Transverse colon (tissue), 4 donors: ENCODE measurements at regions not wholly inside any gene's neighbourhood (a gene's known extent, or its start where the extent isn't known, plus 50 kb on each side); places are given as distances from the start of the nearest gene placed in this dataset.

Experiments used
- DNase-seq: peaks from one replicate; pipeline ENCODE4 v3.0.0-alpha.2; 2019
- H3K27ac ChIP-seq, 4 donors: fragments of 200-600 bp; sonication (generic); 2 replicates each; pipeline ENCODE4 v1.5.1; 2016 to 2018; ENCODE audit warnings: inconsistent platforms in 4 of 4
- H3K27me3 ChIP-seq: fragments of 200-600 bp; sonication (generic); 2 replicates; pipeline ENCODE4 v1.5.1; 2017; ENCODE audit warnings: inconsistent platforms
- H3K36me3 ChIP-seq, 4 donors: fragments of 200-600 bp; sonication (generic); 2 replicates each; pipeline ENCODE4 v1.5.1; 2017 to 2019; ENCODE audit warnings: inconsistent platforms in 4 of 4
- H3K4me1 ChIP-seq, 4 donors: fragments of 200-600 bp; sonication (generic); 2 replicates each; pipeline ENCODE4 v1.5.1; 2017 to 2020; ENCODE audit warnings: inconsistent platforms in 4 of 4
- H3K4me3 ChIP-seq, 4 donors: fragments of 200-600 bp; sonication (generic); 1 replicate in 1 of 4; 2 replicates in 3 of 4; pipeline versions ENCODE4 v1.5.1 to v1.6.1; 2017 to 2019; ENCODE audit warnings: inconsistent platforms in 4 of 4
- H3K9me3 ChIP-seq, 2 donors: fragments of 200-600 bp; sonication (generic); 2 replicates each; pipeline ENCODE4 v1.5.1; 2017 to 2019; ENCODE audit warnings: inconsistent platforms in 2 of 2
- EP300 ChIP-seq: sonication (generic); formaldehyde crosslinking; IDR thresholded peaks from one replicate; pipeline ENCODE4 v1.6.1; 2017; ENCODE audit warnings: antibody characterized with exemption, low read depth
- POLR2A ChIP-seq: fragments of 450-650 bp; IDR thresholded peaks from one replicate; pipeline ENCODE4 v1.6.1; 2016; ENCODE audit warnings: antibody characterized with exemption, mild to moderate bottlenecking, moderate library complexity
- POLR2AphosphoS5 ChIP-seq, 3 donors: sonication (generic); formaldehyde crosslinking; IDR thresholded peaks; one replicate each; pipeline ENCODE4 v1.6.1; 2016; ENCODE audit warnings: antibody characterized with exemption in 3 of 3
- WGBS, 2 donors: methylation state at CpG; one replicate each; pipeline ENCODE4 v1.1.5; 2018; ENCODE audit warnings: low coverage in 1 of 2; 5-methylcytosine and 5-hydroxymethylcytosine counted together
- in situ Hi-C, 4 donors: fragments of 200-750 bp; cut with MboI; loops; one replicate each; pipeline versions ENCODE4 v1.15.0 to v1.15.1; 2017; ENCODE audit warnings: low sequenced_read_pairs in 3 of 4, low pct_ligation_motif_present in 1 of 4, low pct_unique_long_range_greater_than_20kb in 1 of 4
- intact Hi-C: fragments of 100-400 bp; cut with DNase I; formaldehyde crosslinking; loops from one replicate; pipeline ENCODE4 v1.15.1; 2023; ENCODE audit warnings: low total_unique reads
- TF ChIP-seq, protein P1 (sequence below), 5 experiments: fragments of 200-600 bp in 3 of 5; fragments of 450-650 bp in 2 of 5; sonication (generic) in 3 of 5; IDR thresholded peaks; 1 replicate in 2 of 5; 2 replicates in 3 of 5; pipeline ENCODE4 v1.5.1; 2016 to 2017; ENCODE audit warnings: antibody characterized with exemption in 5 of 5, inconsistent platforms in 3 of 5, mild to moderate bottlenecking in 2 of 5, moderate library complexity in 1 of 5

DNA sequence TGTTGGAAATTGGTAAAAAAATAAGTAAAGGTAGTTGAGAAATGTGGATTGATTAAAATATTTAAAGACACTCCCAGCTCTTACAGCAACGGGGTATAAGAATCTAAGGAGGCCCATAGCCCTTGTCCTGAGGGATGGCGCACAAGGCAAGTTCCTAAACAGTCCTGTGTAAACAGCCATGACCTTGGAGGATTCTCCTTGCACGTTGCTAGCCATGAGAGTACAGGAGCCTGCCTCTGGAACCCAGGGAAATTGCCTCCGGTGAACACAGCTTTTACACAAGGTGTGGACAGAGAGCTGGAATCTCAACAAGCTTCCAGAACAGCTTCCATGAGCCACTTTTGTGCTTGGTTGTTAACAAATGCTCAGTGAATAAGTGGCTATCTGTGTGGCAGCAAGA, 378.2 kb downstream of the FOXO1 start:
- in situ Hi-C loops (no loop called here), intact Hi-C loops (no loop called here)
- Histone ChIP-seq H3K27me3 (no peaks in the 10 kb centered on the region), H3K36me3 (no peaks in the 10 kb centered on the region), H3K27ac (no peak overlapping the region), H3K4me3 (no peak overlapping the region), H3K9me3 (no peaks in the 10 kb centered on the region), H3K4me1 (no peaks in the 10 kb centered on the region)
- 59 to 67% methylated on average over 2 to 4 of the region's 4 CpGs for WGBS, 2 donors
- TF ChIP-seq EP300, result no peak
- TF ChIP-seq, protein P1, sequence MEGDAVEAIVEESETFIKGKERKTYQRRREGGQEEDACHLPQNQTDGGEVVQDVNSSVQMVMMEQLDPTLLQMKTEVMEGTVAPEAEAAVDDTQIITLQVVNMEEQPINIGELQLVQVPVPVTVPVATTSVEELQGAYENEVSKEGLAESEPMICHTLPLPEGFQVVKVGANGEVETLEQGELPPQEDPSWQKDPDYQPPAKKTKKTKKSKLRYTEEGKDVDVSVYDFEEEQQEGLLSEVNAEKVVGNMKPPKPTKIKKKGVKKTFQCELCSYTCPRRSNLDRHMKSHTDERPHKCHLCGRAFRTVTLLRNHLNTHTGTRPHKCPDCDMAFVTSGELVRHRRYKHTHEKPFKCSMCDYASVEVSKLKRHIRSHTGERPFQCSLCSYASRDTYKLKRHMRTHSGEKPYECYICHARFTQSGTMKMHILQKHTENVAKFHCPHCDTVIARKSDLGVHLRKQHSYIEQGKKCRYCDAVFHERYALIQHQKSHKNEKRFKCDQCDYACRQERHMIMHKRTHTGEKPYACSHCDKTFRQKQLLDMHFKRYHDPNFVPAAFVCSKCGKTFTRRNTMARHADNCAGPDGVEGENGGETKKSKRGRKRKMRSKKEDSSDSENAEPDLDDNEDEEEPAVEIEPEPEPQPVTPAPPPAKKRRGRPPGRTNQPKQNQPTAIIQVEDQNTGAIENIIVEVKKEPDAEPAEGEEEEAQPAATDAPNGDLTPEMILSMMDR (IDR thresholded peaks at IDR 0.05), result no peak
- no peak for TF ChIP-seq POLR2A
- no peak for TF ChIP-seq POLR2AphosphoS5 (IDR thresholded peaks at IDR 0.05)
- no peak for DNase-seq

DNA sequence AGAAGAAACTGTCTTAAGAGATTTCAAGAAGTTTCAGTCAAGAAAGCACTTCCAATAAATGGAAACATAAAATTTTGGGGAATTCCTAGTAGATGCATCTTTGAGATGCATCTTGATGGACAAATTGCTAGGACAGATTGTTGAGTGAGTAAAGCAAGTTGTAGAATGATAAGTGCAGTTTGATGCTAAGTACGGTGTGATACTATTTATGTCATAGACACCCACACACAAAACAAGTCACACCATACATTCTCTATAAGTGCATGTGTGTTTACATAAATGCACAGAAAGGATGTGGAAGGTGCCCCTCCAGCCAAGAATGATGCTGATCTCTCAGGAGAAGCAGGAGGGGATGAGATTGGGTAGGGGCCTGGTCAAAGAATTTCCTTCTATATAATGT, 375.7 kb downstream of the FOXO1 start:
- in situ Hi-C loops, result no loop called here
- no peak for DNase-seq
- Histone ChIP-seq H3K4me3 (no peak overlapping the region), H3K4me1 (no peaks in the 10 kb centered on the region), H3K27ac (no peak overlapping the region), H3K27me3 (no peaks in the 10 kb centered on the region), H3K36me3 (no peaks in the 10 kb centered on the region), H3K9me3 (no peaks in the 10 kb centered on the region)
- TF ChIP-seq, protein P1 (IDR thresholded peaks at IDR 0.05), result no peak
- TF ChIP-seq POLR2AphosphoS5 (IDR thresholded peaks at IDR 0.05), result no peak
- TF ChIP-seq POLR2A, result no peak
- TF ChIP-seq EP300, result no peak
- intact Hi-C loops, result no loop called here
- 65 to 100% methylated on average over 1 of the region's 1 CpG for WGBS, 2 donors

DNA sequence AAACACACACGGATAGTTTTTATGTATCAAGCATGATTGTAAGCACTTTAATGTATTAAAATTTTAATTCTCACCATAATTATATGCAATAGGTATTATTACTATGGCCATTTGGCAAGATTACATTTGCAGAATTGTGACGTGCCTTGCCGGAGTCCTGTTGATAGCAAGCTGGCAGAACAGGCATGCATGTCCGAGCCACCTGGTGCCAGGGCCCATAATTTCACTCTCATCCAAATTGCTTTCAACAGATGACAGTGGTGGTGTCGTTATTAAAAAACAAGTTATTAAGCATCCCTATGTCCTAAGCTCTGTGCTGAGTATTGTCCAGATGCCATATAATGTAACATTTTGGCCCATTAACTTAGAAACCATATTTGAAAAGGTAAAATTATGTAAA, 374.3 kb downstream of the FOXO1 start:
- intact Hi-C loops, result no loop called here
- in situ Hi-C loops, result no loop called here
- H3K4me1 ChIP-seq, result no peaks in the 10 kb centered on the region
- TF ChIP-seq, protein P1 (IDR thresholded peaks at IDR 0.05), result no peak
- H3K27ac ChIP-seq, result no peak overlapping the region
- 91 to 98% methylated on average over 5 of the region's 5 CpGs for WGBS, 2 donors
- H3K27me3 ChIP-seq, result no peaks in the 10 kb centered on the region
- peaks cover 0 to 5% of the 10 kb centered on the region in 2 donors for H3K9me3 ChIP-seq
- H3K36me3 ChIP-seq, result no peaks in the 10 kb centered on the region
- no peak overlapping the region for H3K4me3 ChIP-seq
- no peak for DNase-seq

DNA sequence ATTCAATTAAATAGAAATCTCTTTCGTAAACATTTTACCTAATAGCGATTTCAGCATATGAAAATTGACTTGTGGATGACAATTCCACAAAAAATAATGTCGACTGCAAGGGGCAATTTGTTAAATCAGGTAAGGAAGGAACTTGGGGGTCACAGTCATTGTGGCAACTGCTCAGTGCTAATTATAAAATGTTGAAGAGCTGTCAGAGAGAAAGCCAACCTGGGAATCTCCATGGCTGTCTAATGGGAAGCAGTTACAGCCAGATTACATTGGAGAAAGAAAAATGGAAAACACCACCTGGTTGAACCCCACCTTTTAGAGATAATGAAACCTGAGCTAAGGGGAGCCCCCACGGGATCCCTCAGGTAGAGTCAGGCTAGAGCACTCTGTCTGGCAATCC, 373.9 kb downstream of the FOXO1 start:
- no peak for DNase-seq
- Histone ChIP-seq H3K36me3 (no peaks in the 10 kb centered on the region), H3K4me1 (no peaks in the 10 kb centered on the region), H3K27me3 (no peaks in the 10 kb centered on the region), H3K9me3 (peaks cover 0 to 5% of the 10 kb centered on the region in 2 donors), H3K4me3 (no peak overlapping the region), H3K27ac (no peak overlapping the region)
- in situ Hi-C loops, result no loop called here
- 81 to 99% methylated on average over 4 of the region's 4 CpGs for WGBS, 2 donors
- TF ChIP-seq POLR2A, result no peak
- TF ChIP-seq EP300, result no peak
- TF ChIP-seq POLR2AphosphoS5 (IDR thresholded peaks at IDR 0.05), result no peak
- TF ChIP-seq, protein P1 (IDR thresholded peaks at IDR 0.05), result no peak
- intact Hi-C loops, result no loop called here
